ENCODE measurements at regions not wholly inside any gene's neighbourhood (a gene's known extent, or its start where the extent isn't known, plus 50 kb on each side); places are given as distances from the start of the nearest gene placed in this dataset.

- DNase-seq = no peak
Observed at GRCh38 chr6:8670792-8671191, 235.4 kb upstream of the SLC35B3 start.

- no peak for DNase-seq
Observed at GRCh38 chr6:8664700-8665099, 229.4 kb upstream of the SLC35B3 start.

GRCh38 chr6:8664070-8664469 lies 228.7 kb upstream of the SLC35B3 start:
- DNase-seq = no peak

- no peak for DNase-seq
Observed at GRCh38 chr6:8659404-8660189, 224.3 kb upstream of the SLC35B3 start.

GRCh38 chr6:8658416-8658815 lies 223.1 kb upstream of the SLC35B3 start:
- DNase-seq = no peak

- no peak for DNase-seq
Observed at GRCh38 chr6:8657522-8657921, 222.2 kb upstream of the SLC35B3 start.

GRCh38 chr6:8655670-8656454 lies 220.5 kb upstream of the SLC35B3 start:
- no peak for DNase-seq

GRCh38 chr6:8652710-8653109 lies 217.4 kb upstream of the SLC35B3 start:
- DNase-seq = no peak

- no peak for DNase-seq
Observed at GRCh38 chr6:8651998-8652397, 216.7 kb upstream of the SLC35B3 start.

- DNase-seq = no peak
Observed at GRCh38 chr6:8645212-8645611, 209.9 kb upstream of the SLC35B3 start.

- DNase-seq = no peak
Observed at GRCh38 chr6:8644306-8644705, 209.0 kb upstream of the SLC35B3 start.

- DNase-seq = no peak
Observed at GRCh38 chr6:8642854-8643253, 207.5 kb upstream of the SLC35B3 start.

GRCh38 chr6:8642131-8642530 lies 206.8 kb upstream of the SLC35B3 start:
- DNase-seq = no peak

GRCh38 chr6:8639928-8640649 lies 204.7 kb upstream of the SLC35B3 start:
- DNase-seq = no peak

- no peak for DNase-seq
Observed at GRCh38 chr6:8637896-8638597, 202.7 kb upstream of the SLC35B3 start.

- DNase-seq = no peak
Observed at GRCh38 chr6:8633762-8634161, 198.4 kb upstream of the SLC35B3 start.

GRCh38 chr6:8628736-8629135 lies 193.4 kb upstream of the SLC35B3 start:
- no peak for DNase-seq

- no peak for DNase-seq
Observed at GRCh38 chr6:8628063-8628462, 192.7 kb upstream of the SLC35B3 start.

GRCh38 chr6:8627085-8627861 lies 191.9 kb upstream of the SLC35B3 start:
- DNase-seq = no peak

GRCh38 chr6:8624665-8625064 lies 189.3 kb upstream of the SLC35B3 start:
- DNase-seq = no peak

- DNase-seq = no peak
Observed at GRCh38 chr6:8623441-8623840, 188.1 kb upstream of the SLC35B3 start.

- no peak for DNase-seq
Observed at GRCh38 chr6:8619853-8620252, 184.5 kb upstream of the SLC35B3 start.

Measured in stimulated activated CD4-positive, alpha-beta T cell treated with anti-CD3 and anti-CD28 coated beads, Interleukin-2, amount 100 ng/mL, for 48 hours (primary cell).